ENCODE measurements at regions not wholly inside any gene's neighbourhood (a gene's known extent, or its start where the extent isn't known, plus 50 kb on each side); places are given as distances from the start of the nearest gene placed in this dataset.
"Not testable (repeated sequence)": the region's sequence is repeated elsewhere in the genome, so short reads cannot be mapped to it uniquely, and the experiment has no call there.

DNA sequence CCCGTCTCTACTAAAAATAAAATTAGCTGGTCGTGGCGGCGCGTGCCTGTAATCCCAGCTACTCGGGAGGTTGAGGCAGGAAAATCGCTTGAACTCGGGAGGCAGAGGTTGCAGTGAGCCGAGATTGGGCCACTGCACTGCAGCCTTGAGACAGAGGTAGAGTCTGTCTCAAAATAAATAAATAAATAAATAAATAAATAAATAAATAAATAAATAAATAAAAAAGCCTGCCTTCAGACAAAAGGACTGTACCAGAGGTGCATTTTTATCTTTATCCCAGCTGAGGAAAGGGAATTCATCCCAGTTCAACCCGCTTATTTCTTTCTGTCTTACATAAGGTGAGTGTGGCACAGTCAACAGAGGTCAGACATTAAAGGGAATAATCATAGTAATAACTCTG is 141.6 kb upstream of the ZNF804A start:
- intact Hi-C loops (cut with DNase I): not testable (repeated sequence)
- DNase-seq: peak in 1 of 10 donors; percentile 30

DNA sequence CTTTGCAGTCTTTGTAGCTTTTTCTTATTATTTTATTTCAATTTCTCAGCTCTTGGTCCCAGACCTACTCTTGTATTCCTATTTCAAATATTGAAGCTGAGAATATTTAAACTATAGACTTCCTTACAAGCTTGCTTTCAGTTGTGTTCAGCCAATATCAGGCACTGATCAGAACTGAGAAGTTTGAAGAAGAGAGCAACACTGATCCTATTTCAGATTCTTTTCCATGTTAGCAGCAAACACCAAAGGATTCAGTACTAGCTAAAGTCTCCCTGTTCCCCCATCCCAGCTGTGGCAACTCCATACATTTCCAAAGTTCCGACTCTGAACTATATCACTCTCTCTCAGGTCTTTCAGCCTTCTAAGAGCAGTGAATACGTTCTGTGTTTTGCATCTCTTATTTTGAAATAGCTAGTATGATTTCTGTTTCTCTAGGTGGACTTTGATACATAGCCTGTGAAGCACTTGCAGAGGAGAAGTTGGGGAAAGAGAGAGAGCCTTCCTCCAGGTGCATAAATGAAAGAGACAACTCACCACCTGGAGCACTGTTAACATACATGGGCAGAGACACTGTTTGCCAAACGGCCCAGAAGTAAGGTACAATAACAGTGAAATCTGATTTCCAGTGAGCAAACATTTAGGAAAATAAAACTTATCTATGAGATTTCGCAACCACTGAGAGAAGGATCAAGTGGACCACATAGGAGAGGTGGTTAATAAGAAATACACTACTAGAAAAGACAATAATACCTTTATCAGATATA is 135.0 kb upstream of the ZNF804A start:
- intact Hi-C loops (cut with DNase I): no loop called here
- DNase-seq: no peak

DNA sequence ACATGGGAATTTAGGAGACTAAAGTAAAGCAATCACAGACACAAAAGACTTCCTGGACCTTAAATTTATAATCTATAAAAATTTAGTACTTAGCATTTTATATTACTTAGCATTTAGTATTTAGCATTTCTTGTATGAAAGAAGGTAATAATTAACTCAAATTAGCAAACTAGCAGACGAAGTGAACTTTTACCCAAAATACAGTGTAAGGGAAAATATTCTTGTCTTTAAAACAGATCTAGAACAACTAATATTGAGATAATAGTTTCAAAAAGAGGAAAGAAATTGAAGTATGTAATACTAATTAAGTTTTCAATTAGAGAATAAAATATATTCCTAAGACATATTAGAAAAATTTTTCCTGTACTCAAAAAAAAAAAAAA is 134.5 kb upstream of the ZNF804A start:
- no peak for DNase-seq
- intact Hi-C loops (cut with DNase I): no loop called here

DNA sequence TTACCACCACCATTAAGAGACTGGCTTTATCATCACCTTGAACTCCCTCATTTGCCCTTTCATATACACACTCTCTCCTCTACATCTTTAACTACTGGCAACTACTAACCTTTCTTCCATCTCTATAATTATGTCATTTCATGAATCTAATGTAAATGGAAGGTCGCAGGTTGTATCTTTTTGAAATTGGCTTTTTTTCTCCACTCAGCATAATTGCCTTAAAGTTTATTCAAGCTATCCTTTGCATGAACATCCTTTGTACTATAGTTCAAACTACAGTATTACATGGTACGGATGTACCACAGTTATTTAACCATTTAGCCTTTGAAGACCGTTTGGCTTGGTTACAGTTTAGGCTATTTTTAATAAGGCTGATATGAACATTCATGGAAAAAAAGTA is 129.5 kb upstream of the ZNF804A start:
- no peak for DNase-seq
- intact Hi-C loops (cut with DNase I): no loop called here

DNA sequence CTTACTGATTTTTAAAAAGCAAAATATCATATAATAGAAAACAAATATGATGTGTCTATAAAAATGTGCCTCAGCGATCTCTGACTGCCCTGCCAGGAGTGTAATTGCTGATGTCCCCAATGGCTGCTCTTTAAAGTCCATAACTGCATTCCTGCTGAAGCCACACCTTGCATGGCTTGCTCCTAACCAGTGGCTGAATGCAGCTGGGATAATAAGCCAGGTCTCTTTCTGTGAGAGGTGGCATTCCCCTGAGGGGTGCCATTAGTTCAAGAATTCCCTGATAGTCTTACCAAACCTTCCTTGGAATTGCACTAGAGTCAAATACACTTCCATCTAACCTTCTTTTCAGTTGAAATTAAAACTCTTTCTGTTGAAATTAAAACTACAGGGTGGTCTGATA is 125.8 kb upstream of the ZNF804A start:
- DNase-seq: no peak
- intact Hi-C loops (cut with DNase I): no loop called here

DNA sequence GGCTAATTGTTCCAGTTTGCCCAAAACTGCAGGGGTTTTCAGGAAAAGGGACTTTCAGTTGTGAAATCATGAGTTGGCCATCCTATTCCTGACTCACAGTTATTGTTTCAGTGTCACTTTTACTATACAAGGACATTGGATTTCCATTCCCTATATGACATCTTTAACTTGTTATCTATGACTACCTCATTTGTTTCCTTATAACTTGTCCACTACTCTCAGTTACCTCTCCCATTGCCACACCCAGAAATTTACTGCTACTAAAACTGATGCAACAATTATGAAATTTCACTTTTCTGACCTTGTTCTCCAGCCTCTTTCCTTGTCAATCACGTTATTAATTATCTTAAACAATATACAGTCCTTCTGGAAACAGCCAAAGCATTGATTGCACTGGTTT is 116.5 kb upstream of the ZNF804A start:
- no peak for DNase-seq
- intact Hi-C loops (cut with DNase I): no loop called here

- intact Hi-C loops (cut with DNase I): no loop called here
- DNase-seq: no peak
These were observed 99.4 kb upstream of the ZNF804A start for GRCh38 chr2:184498936-184499335.

DNA sequence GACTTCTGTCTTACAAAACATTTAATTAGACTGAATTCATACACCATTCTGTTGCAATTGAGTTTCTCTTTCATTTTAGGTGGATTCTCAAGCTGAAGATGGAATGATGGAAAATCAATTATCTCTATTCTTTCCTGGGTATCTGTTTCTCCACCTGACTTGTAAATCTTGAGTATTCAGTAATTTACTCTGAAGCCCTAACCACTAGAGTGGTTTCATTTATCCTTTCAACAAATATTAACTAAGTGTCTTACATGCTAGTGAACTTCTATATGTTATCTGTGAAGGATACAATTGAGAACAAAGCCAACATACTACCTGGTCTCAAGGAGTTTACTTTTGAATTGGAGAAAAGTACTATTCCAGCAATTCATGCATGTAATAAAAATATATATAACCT is 94.1 kb upstream of the ZNF804A start:
- DNase-seq: no peak
- intact Hi-C loops (cut with DNase I): no loop called here

DNA sequence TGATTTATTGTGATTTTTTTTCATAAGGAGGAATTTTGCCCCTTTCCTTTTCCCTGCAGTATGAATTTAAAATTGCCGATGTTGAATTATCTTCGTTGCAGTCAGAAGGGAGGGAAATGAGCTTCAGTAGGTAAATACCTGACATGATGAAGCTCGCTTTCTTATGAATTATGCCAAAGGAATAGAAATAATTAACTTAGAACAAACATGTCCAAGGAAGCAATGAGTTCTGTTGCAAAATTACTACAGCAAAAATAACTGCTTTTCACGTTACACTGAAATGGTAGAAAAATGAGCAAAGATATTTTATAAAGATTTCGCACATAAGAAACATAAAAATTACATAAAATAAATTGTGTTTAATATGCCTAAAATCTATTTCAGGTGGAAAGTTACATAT is 91.1 kb upstream of the ZNF804A start:
- intact Hi-C loops (cut with DNase I): no loop called here

GRCh38 chr2:184517402-184517801 is 80.9 kb upstream of the ZNF804A start:
- intact Hi-C loops (cut with DNase I): no loop called here
- DNase-seq: no peak

More for the DNA sequence above, 91.1 kb upstream of the ZNF804A start:
- no peak for DNase-seq

GRCh38 chr2:184520441-184520840 is 77.9 kb upstream of the ZNF804A start:
- DNase-seq: no peak
- intact Hi-C loops (cut with DNase I): no loop called here

DNA sequence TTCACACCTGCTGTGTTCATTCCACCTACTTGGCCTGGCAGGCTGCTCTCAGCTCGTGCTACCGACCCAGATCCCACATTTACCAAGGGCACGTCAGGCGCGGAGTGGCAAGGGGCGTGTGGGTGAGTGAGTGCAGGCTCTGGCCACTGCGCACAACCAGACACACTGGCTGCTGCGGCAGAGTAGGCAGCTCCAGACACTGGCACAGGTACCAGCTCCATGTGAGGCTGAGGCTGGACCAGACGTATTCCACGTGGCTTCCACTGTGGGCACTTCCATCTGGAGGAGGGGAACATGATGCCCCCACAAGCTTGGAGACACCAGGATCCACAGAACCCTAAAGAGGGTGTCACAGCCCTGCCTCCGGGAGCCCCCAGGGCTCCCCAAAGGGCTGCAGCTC is 74.6 kb upstream of the ZNF804A start:
- intact Hi-C loops (cut with DNase I): no loop called here
- peak in 2 of 10 donors; percentile 62 to 72 for DNase-seq

GRCh38 chr2:184524551-184525382 is 73.6 kb upstream of the ZNF804A start:
- intact Hi-C loops (cut with DNase I): no loop called here
- peak in 3 of 10 donors; percentile 40 to 75 (median 62) for DNase-seq

- DNase-seq: no peak
- intact Hi-C loops (cut with DNase I): no loop called here
These were observed 71.3 kb upstream of the ZNF804A start for GRCh38 chr2:184527058-184527457.

GRCh38 chr2:184528119-184528518 is 70.2 kb upstream of the ZNF804A start:
- no peak for DNase-seq
- intact Hi-C loops (cut with DNase I): no loop called here

- intact Hi-C loops (cut with DNase I): no loop called here
- DNase-seq: peak in 2 of 10 donors; percentile 51
These were observed 68.1 kb upstream of the ZNF804A start for GRCh38 chr2:184530239-184530638.

DNA sequence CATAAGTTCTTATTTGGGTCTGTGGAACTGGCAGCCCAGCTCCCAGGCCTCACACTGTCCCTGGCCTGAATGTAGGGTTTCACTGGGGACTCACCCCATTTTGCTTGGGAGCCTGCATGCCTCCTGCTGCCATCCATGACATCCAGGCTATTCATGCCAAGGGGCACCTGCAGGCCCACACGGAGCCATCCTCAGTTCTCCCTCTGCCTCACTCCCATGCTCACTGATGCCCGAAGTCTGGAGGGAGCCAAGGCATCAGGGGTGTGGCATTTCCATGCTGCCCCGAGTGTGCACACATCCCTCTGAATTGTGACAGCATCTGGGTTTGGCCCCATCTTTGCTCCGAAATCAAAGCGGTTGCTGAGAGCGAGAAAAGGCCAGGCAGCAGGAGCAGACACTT is 67.4 kb upstream of the ZNF804A start:
- peak in 4 of 10 donors; percentile 16 to 57 (median 24) for DNase-seq
- intact Hi-C loops (cut with DNase I): no loop called here

GRCh38 chr2:184532551-184532950 is 65.8 kb upstream of the ZNF804A start:
- DNase-seq: no peak
- intact Hi-C loops (cut with DNase I): no loop called here

- intact Hi-C loops (cut with DNase I): no loop called here
- no peak for DNase-seq
These were observed 63.3 kb upstream of the ZNF804A start for GRCh38 chr2:184534986-184535385.

GRCh38 chr2:184540246-184540789 is 58.0 kb upstream of the ZNF804A start:
- intact Hi-C loops (cut with DNase I): no loop called here
- DNase-seq: no peak

GRCh38 chr2:184541591-184541990 is 56.7 kb upstream of the ZNF804A start:
- no peak for DNase-seq
- intact Hi-C loops (cut with DNase I): no loop called here

DNA sequence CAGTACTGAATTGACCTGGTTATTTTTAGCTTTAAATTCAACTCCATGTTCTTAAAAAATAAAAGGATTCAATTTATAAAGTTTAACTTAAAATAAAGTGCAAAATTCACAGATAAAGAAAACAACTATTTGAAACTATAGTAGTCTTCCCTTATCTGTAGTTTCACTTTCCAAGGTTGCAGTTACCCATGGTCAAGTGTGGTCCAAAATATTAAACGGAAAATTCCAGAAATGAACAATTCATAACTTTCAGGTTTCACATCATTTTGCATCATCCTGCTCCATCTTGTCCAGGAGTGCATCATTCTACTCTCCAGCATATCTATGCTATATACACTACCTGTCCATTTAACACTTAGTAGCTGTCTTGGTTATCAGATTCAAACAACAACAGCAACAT is 54.5 kb upstream of the ZNF804A start:
- DNase-seq: no peak
- intact Hi-C loops (cut with DNase I): no loop called here
